ENCODE measurements at regions not wholly inside any gene's neighbourhood (a gene's known extent, or its start where the extent isn't known, plus 50 kb on each side); places are given as distances from the start of the nearest gene placed in this dataset.

DNA sequence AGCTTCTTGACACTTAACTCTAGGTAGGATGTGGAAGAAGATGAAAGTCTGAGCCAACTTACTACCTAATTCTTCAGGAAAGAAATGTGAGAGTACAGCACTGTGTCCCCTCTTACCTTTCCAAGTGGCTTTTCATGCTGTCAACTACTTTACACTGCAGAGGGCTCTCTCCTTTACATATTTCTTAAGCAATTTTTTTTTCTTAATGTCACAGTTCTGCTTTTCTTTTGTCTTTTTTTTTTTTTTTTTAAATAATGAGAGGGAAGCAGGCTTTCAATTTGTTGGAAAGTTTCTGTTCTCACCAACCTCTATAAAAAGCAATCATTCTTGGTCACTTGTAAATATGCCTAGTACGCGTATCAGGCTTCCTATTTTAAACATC is 212.7 kb upstream of the MIR17HG start:
- TF ChIP-seq, protein P1, sequence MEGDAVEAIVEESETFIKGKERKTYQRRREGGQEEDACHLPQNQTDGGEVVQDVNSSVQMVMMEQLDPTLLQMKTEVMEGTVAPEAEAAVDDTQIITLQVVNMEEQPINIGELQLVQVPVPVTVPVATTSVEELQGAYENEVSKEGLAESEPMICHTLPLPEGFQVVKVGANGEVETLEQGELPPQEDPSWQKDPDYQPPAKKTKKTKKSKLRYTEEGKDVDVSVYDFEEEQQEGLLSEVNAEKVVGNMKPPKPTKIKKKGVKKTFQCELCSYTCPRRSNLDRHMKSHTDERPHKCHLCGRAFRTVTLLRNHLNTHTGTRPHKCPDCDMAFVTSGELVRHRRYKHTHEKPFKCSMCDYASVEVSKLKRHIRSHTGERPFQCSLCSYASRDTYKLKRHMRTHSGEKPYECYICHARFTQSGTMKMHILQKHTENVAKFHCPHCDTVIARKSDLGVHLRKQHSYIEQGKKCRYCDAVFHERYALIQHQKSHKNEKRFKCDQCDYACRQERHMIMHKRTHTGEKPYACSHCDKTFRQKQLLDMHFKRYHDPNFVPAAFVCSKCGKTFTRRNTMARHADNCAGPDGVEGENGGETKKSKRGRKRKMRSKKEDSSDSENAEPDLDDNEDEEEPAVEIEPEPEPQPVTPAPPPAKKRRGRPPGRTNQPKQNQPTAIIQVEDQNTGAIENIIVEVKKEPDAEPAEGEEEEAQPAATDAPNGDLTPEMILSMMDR (conservative IDR thresholded peaks at IDR 0.05; ENCODE audit: low read depth, low read length) = no peak
- TF ChIP-seq EZH2phosphoT487 (IDR thresholded peaks at IDR 0.05; ENCODE audit: borderline replicate concordance, low read length) = no peak
